ENCODE measurements at regions not wholly inside any gene's neighbourhood (a gene's known extent, or its start where the extent isn't known, plus 50 kb on each side); places are given as distances from the start of the nearest gene placed in this dataset.

GRCh38 chr6:125524356-125524755 is 222.6 kb upstream of the HDDC2 start (continued):
- TF ChIP-seq GATAD2B (IDR thresholded peaks at IDR 0.05; ENCODE audit: borderline replicate concordance) (no peak), ELF4 (CRISPR knock-in tag; IDR thresholded peaks at IDR 0.05) (no peak)

GRCh38 chr6:125526007-125526720 is 223.3 kb upstream of the HEY2 start:
- intact Hi-C loops (cut with micrococcal nuclease) (no loop called here), in situ Hi-C loops (cut with MboI) (no loop called here)
- Histone ChIP-seq H3K79me2 (ENCODE audit: control insufficient read depth, insufficient read depth, low read length) (no peaks in the 10 kb centered on the region), H3K9ac (ENCODE audit: insufficient read depth in 1 of 2, low read depth in 2 of 2, low read length in 2 of 2) (no peak overlapping the region), H3K9me1 (ENCODE audit: control insufficient read depth, insufficient read depth, low read length) (no peaks in the 10 kb centered on the region), H3K27ac (ENCODE audit: extremely low read depth, low read depth, low read length) (no peak overlapping the region), H3K4me1 (replicated peaks in 1 of 2; ENCODE audit: control insufficient read depth in 2 of 2, insufficient read depth in 2 of 2, low read length in 2 of 2) (peaks cover 0 to 4% of the 10 kb centered on the region in 2 experiments; a peak in 2 of 5 replicates), H3K27me3 (ENCODE audit: control insufficient read depth in 2 of 2, insufficient read depth in 2 of 2, low read length in 2 of 2) (peaks cover 0 to 4% of the 10 kb centered on the region in 2 experiments; a peak in 2 of 5 replicates), H3K9me3 (replicated peaks; ENCODE audit: control insufficient read depth, insufficient read depth, low read depth, low read length) (no peaks in the 10 kb centered on the region), H3K4me2 (ENCODE audit: insufficient read depth, low read length) (no peak overlapping the region), H4K20me1 (replicated peaks; ENCODE audit: control insufficient read depth, insufficient read depth, low read length) (no peaks in the 10 kb centered on the region), H3K4me3 (no peak overlapping the region), H2AFZ (ENCODE audit: low read depth, low read length) (no peak overlapping the region), H3K36me3 (ENCODE audit: control insufficient read depth, insufficient read depth, low read length) (no peaks in the 10 kb centered on the region)
- ATAC-seq = no peak
- TF ChIP-seq ZNF316 (IDR thresholded peaks at IDR 0.05) = peak; percentile 15; the same call in 1 of the 2 replicates
- TF ChIP-seq, protein P1, sequence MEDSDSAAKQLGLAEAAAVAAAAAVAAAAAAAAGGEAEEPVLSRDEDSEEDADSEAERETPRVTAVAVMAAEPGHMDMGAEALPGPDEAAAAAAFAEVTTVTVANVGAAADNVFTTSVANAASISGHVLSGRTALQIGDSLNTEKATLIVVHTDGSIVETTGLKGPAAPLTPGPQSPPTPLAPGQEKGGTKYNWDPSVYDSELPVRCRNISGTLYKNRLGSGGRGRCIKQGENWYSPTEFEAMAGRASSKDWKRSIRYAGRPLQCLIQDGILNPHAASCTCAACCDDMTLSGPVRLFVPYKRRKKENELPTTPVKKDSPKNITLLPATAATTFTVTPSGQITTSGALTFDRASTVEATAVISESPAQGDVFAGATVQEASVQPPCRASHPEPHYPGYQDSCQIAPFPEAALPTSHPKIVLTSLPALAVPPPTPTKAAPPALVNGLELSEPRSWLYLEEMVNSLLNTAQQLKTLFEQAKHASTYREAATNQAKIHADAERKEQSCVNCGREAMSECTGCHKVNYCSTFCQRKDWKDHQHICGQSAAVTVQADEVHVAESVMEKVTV (CRISPR knock-in tag; IDR thresholded peaks at IDR 0.05) = no peak
- TF ChIP-seq TBP (optimal IDR thresholded peaks at IDR 0.05; ENCODE audit: low read depth, low read length) = no peak
- peak; percentile 30 for TF ChIP-seq MAFF (IDR thresholded peaks at IDR 0.05; ENCODE audit: low read length)
- TF ChIP-seq ZC3H4 (CRISPR knock-in tag; IDR thresholded peaks at IDR 0.05; ENCODE audit: borderline replicate concordance) = no peak
- no peak for TF ChIP-seq E2F1 (CRISPR knock-in tag; IDR thresholded peaks at IDR 0.05)
- no peak for TF ChIP-seq KDM4B (IDR thresholded peaks at IDR 0.05; ENCODE audit: borderline replicate concordance in 2 of 2, low read depth in 1 of 2)
- TF ChIP-seq EGR1 (conservative IDR thresholded peaks at IDR 0.05) = no peak
- no peak for TF ChIP-seq ZNF12 (CRISPR knock-in tag; IDR thresholded peaks at IDR 0.05)
- TF ChIP-seq, protein P2, sequence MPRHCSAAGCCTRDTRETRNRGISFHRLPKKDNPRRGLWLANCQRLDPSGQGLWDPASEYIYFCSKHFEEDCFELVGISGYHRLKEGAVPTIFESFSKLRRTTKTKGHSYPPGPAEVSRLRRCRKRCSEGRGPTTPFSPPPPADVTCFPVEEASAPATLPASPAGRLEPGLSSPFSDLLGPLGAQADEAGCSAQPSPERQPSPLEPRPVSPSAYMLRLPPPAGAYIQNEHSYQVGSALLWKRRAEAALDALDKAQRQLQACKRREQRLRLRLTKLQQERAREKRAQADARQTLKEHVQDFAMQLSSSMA (CRISPR knock-in tag; IDR thresholded peaks at IDR 0.05) = no peak
- no peak for TF ChIP-seq E4F1 (CRISPR knock-in tag; IDR thresholded peaks at IDR 0.05; ENCODE audit: borderline replicate concordance)
- DNase-seq (ENCODE audit: extremely low read depth in 1 of 4, low spot score in 3 of 4) = no peak
- no peak for FAIRE-seq
- CTCF ChIA-PET (ENCODE audit: low intra/inter-chr PET ratio) = no interaction called here
- no TSS peak for BruUV-seq (replicated peaks)
- POLR2A ChIA-PET = interaction anchor here (1.0 kb wide), 1 partner anchor 10 kb away, joined by 3 read pairs; no protein-coding TSS in a partner anchor
- WGBS (ENCODE audit: insufficient coverage, low coverage, missing lambda C conversion rate) = 0% methylated on average over 1 of the region's 1 CpG
